Liver (tissue), 3 donors: ENCODE measurements at regions not wholly inside any gene's neighbourhood (a gene's known extent, or its start where the extent isn't known, plus 50 kb on each side); places are given as distances from the start of the nearest gene placed in this dataset.

ENCODE experiments used
- CTCF ChIP-seq: fragments of 150-350 bp; IDR thresholded peaks from 2 replicates; pipeline ENCODE4 v1.5.1; 2017; ENCODE audit warnings: improper control_type of control experiment, low read depth, low read length; ENCODE audit not compliant: missing input control
- RAD21 ChIP-seq, 2 donors: IDR thresholded peaks; 2 replicates each; pipeline ENCODE4 v1.6.1; 2016; ENCODE audit warnings: antibody characterized with exemption in 2 of 2, mild to moderate bottlenecking in 2 of 2
- YY1 ChIP-seq: IDR thresholded peaks from 2 replicates; pipeline ENCODE4 v1.6.1; 2016; ENCODE audit warnings: antibody characterized with exemption, mild to moderate bottlenecking
- TF ChIP-seq, protein P1 (sequence below): IDR thresholded peaks from 2 replicates; pipeline ENCODE4 v1.6.1; 2016; ENCODE audit warnings: antibody characterized with exemption, mild to moderate bottlenecking
- TF ChIP-seq, protein P2 (sequence below): IDR thresholded peaks from 2 replicates; pipeline ENCODE4 v1.6.1; 2016; ENCODE audit warnings: antibody characterized with exemption
- donor health status: healthy.
- donor health status: healthy.

DNA sequence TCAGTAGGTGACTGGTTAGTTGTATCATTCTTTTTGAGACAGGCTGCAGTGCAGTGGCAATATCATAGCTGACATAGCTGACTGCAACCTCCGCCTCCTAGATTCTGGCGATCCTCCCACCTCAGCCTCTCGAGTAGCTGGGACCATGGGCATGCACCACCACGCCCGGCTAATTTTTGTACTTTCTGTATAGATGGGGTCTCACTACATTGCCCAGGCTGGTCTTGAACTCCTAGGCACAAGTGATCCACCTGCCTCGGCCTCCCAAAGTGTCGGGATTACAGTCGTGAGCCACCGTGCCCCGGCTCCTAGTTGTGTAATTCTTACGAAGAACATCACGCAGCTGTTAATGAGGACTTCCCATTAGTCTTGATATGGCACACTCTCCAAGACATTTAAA is 123.4 kb upstream of the VKORC1L1 start:
- TF ChIP-seq, protein P1, sequence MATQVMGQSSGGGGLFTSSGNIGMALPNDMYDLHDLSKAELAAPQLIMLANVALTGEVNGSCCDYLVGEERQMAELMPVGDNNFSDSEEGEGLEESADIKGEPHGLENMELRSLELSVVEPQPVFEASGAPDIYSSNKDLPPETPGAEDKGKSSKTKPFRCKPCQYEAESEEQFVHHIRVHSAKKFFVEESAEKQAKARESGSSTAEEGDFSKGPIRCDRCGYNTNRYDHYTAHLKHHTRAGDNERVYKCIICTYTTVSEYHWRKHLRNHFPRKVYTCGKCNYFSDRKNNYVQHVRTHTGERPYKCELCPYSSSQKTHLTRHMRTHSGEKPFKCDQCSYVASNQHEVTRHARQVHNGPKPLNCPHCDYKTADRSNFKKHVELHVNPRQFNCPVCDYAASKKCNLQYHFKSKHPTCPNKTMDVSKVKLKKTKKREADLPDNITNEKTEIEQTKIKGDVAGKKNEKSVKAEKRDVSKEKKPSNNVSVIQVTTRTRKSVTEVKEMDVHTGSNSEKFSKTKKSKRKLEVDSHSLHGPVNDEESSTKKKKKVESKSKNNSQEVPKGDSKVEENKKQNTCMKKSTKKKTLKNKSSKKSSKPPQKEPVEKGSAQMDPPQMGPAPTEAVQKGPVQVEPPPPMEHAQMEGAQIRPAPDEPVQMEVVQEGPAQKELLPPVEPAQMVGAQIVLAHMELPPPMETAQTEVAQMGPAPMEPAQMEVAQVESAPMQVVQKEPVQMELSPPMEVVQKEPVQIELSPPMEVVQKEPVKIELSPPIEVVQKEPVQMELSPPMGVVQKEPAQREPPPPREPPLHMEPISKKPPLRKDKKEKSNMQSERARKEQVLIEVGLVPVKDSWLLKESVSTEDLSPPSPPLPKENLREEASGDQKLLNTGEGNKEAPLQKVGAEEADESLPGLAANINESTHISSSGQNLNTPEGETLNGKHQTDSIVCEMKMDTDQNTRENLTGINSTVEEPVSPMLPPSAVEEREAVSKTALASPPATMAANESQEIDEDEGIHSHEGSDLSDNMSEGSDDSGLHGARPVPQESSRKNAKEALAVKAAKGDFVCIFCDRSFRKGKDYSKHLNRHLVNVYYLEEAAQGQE: no peak
- TF ChIP-seq CTCF (no peak), RAD21 (IDR thresholded peaks at IDR 0.05) (no peak), YY1 (no peak)
- TF ChIP-seq, protein P2, sequence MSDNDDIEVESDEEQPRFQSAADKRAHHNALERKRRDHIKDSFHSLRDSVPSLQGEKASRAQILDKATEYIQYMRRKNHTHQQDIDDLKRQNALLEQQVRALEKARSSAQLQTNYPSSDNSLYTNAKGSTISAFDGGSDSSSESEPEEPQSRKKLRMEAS: no peak
